ENCODE measurements at regions not wholly inside any gene's neighbourhood (a gene's known extent, or its start where the extent isn't known, plus 50 kb on each side); places are given as distances from the start of the nearest gene placed in this dataset.

- no peak for ATAC-seq (replicated peaks in 1 of 4)
- H3K36me3 Mint-ChIP-seq: no peaks in the 10 kb centered on the region
- CTCF ChIA-PET: no interaction called here
These were observed 67.0 kb upstream of the MSX1 start for GRCh38 chr4:4792466-4792865.

GRCh38 chr4:4791299-4792111 is 68.0 kb upstream of the MSX1 start:
- 87% methylated on average over 8 of the region's 14 CpGs for WGBS (ENCODE audit: insufficient coverage)
- POLR2A ChIA-PET: no interaction called here
- ATAC-seq (replicated peaks in 1 of 4): no peak

More at GRCh38 chr4:4792466-4792865, 67.0 kb upstream of the MSX1 start:
- 75% methylated on average over 2 of the region's 4 CpGs for WGBS (ENCODE audit: insufficient coverage)
- POLR2A ChIA-PET: no interaction called here
- Mint-ChIP-seq H3K4me3 (no peak overlapping the region), H3K9me3 (peaks cover 24 to 34% (median 30%) of the 10 kb centered on the region in 3 donors), H3K4me1 (no peaks in the 10 kb centered on the region), H3K27ac (no peak overlapping the region), H3K27me3 (peaks cover 5% of the 10 kb centered on the region in 2 donors)
- H3K4me1 ChIP-seq (ENCODE audit: control insufficient read depth in 1 of 2, extremely low read depth in 1 of 2, insufficient read depth in 2 of 2, low read length in 2 of 2): no peaks in the 10 kb centered on the region
- H3K27ac ChIP-seq (ENCODE audit: low read length): no peak overlapping the region
- no peak for DNase-seq
- H3K9me3 ChIP-seq: peaks cover 2% of the 10 kb centered on the region
- no peaks in the 10 kb centered on the region for H3K36me3 ChIP-seq (ENCODE audit: control insufficient read depth in 2 of 2, extremely low read depth in 1 of 2, insufficient read depth in 1 of 2, low read length in 1 of 2)
- peaks cover 0 to 14% of the 10 kb centered on the region in 2 experiments for H3K27me3 ChIP-seq (replicated peaks in 1 of 2; ENCODE audit: control insufficient read depth in 2 of 2, extremely low read depth in 1 of 2, insufficient read depth in 2 of 2, low read length in 1 of 2)
- no peak overlapping the region for H3K4me3 ChIP-seq (ENCODE audit: control insufficient read depth in 1 of 2, extremely low read depth in 1 of 2, low read length in 1 of 2)

GRCh38 chr4:4789462-4789861 is 70.0 kb upstream of the MSX1 start:
- Histone ChIP-seq H3K27ac (ENCODE audit: low read length) (no peak overlapping the region), H3K4me1 (ENCODE audit: control insufficient read depth in 1 of 2, extremely low read depth in 1 of 2, insufficient read depth in 2 of 2, low read length in 2 of 2) (no peaks in the 10 kb centered on the region), H3K9me3 (peaks cover 2% of the 10 kb centered on the region), H3K36me3 (ENCODE audit: control insufficient read depth in 2 of 2, extremely low read depth in 1 of 2, insufficient read depth in 1 of 2, low read length in 1 of 2) (no peaks in the 10 kb centered on the region), H3K4me3 (ENCODE audit: control insufficient read depth in 1 of 2, extremely low read depth in 1 of 2, low read length in 1 of 2) (no peak overlapping the region), H3K27me3 (replicated peaks in 1 of 2; ENCODE audit: control insufficient read depth in 2 of 2, extremely low read depth in 1 of 2, insufficient read depth in 2 of 2, low read length in 1 of 2) (peaks cover 0 to 11% of the 10 kb centered on the region in 2 experiments)
- DNase-seq: no peak
- ChIA-PET CTCF (no interaction called here), POLR2A (no interaction called here)
- no peak for ATAC-seq (replicated peaks in 1 of 4)
- H3K4me1 Mint-ChIP-seq: no peaks in the 10 kb centered on the region
- H3K27ac Mint-ChIP-seq: no peak overlapping the region
- no peaks in the 10 kb centered on the region for H3K36me3 Mint-ChIP-seq
- H3K9me3 Mint-ChIP-seq: peaks cover 19 to 34% (median 27%) of the 10 kb centered on the region in 3 donors
- no peak overlapping the region for H3K4me3 Mint-ChIP-seq
- 57% methylated on average over 1 of the region's 1 CpG for WGBS (ENCODE audit: insufficient coverage)
- no peaks in the 10 kb centered on the region for H3K27me3 Mint-ChIP-seq

More at GRCh38 chr4:4791299-4792111, 68.0 kb upstream of the MSX1 start:
- Mint-ChIP-seq H3K36me3 (no peaks in the 10 kb centered on the region), H3K27me3 (peaks cover 2 to 3% of the 10 kb centered on the region in 2 donors), H3K27ac (no peak overlapping the region), H3K9me3 (peaks cover 23 to 32% (median 29%) of the 10 kb centered on the region in 3 donors), H3K4me3 (no peak overlapping the region), H3K4me1 (no peaks in the 10 kb centered on the region)
- no peak for DNase-seq
- Histone ChIP-seq H3K27me3 (replicated peaks in 1 of 2; ENCODE audit: control insufficient read depth in 2 of 2, extremely low read depth in 1 of 2, insufficient read depth in 2 of 2, low read length in 1 of 2) (peaks cover 0 to 14% of the 10 kb centered on the region in 2 experiments), H3K4me3 (ENCODE audit: control insufficient read depth in 1 of 2, extremely low read depth in 1 of 2, low read length in 1 of 2) (no peak overlapping the region), H3K9me3 (peaks cover 2% of the 10 kb centered on the region), H3K4me1 (ENCODE audit: control insufficient read depth in 1 of 2, extremely low read depth in 1 of 2, insufficient read depth in 2 of 2, low read length in 2 of 2) (no peaks in the 10 kb centered on the region), H3K27ac (ENCODE audit: low read length) (no peak overlapping the region), H3K36me3 (ENCODE audit: control insufficient read depth in 2 of 2, extremely low read depth in 1 of 2, insufficient read depth in 1 of 2, low read length in 1 of 2) (no peaks in the 10 kb centered on the region)
- CTCF ChIA-PET: no interaction called here

GRCh38 chr4:4788573-4788972 is 70.9 kb upstream of the MSX1 start:
- Mint-ChIP-seq H3K27ac (no peak overlapping the region), H3K36me3 (no peaks in the 10 kb centered on the region), H3K27me3 (no peaks in the 10 kb centered on the region), H3K4me1 (no peaks in the 10 kb centered on the region), H3K4me3 (no peak overlapping the region), H3K9me3 (peaks cover 19 to 29% (median 25%) of the 10 kb centered on the region in 3 donors)
- Histone ChIP-seq H3K4me1 (ENCODE audit: control insufficient read depth in 1 of 2, extremely low read depth in 1 of 2, insufficient read depth in 2 of 2, low read length in 2 of 2) (no peaks in the 10 kb centered on the region), H3K9me3 (peaks cover 2% of the 10 kb centered on the region), H3K36me3 (ENCODE audit: control insufficient read depth in 2 of 2, extremely low read depth in 1 of 2, insufficient read depth in 1 of 2, low read length in 1 of 2) (no peaks in the 10 kb centered on the region), H3K27me3 (replicated peaks in 1 of 2; ENCODE audit: control insufficient read depth in 2 of 2, extremely low read depth in 1 of 2, insufficient read depth in 2 of 2, low read length in 1 of 2) (peaks cover 0 to 11% of the 10 kb centered on the region in 2 experiments), H3K27ac (ENCODE audit: low read length) (no peak overlapping the region), H3K4me3 (ENCODE audit: control insufficient read depth in 1 of 2, extremely low read depth in 1 of 2, low read length in 1 of 2) (no peak overlapping the region)
- CTCF ChIA-PET: no interaction called here
- POLR2A ChIA-PET: no interaction called here
- ATAC-seq (replicated peaks in 1 of 4) (no peak), DNase-seq (no peak)

- no peak overlapping the region for H3K4me3 Mint-ChIP-seq
- Histone ChIP-seq H3K27ac (ENCODE audit: low read length) (no peak overlapping the region), H3K4me3 (ENCODE audit: control insufficient read depth in 1 of 2, extremely low read depth in 1 of 2, low read length in 1 of 2) (no peak overlapping the region), H3K36me3 (ENCODE audit: control insufficient read depth in 2 of 2, extremely low read depth in 1 of 2, insufficient read depth in 1 of 2, low read length in 1 of 2) (no peaks in the 10 kb centered on the region), H3K27me3 (replicated peaks in 1 of 2; ENCODE audit: control insufficient read depth in 2 of 2, extremely low read depth in 1 of 2, insufficient read depth in 2 of 2, low read length in 1 of 2) (peaks cover 0 to 11% of the 10 kb centered on the region in 2 experiments), H3K4me1 (ENCODE audit: control insufficient read depth in 1 of 2, extremely low read depth in 1 of 2, insufficient read depth in 2 of 2, low read length in 2 of 2) (no peaks in the 10 kb centered on the region), H3K9me3 (peaks cover 2% of the 10 kb centered on the region)
- no peak overlapping the region for H3K27ac Mint-ChIP-seq
- DNase-seq (no peak), ATAC-seq (replicated peaks in 1 of 4) (no peak)
- no CpG with 5 or more reads among the region's 3 CpGs for WGBS (ENCODE audit: insufficient coverage)
- H3K27me3 Mint-ChIP-seq: no peaks in the 10 kb centered on the region
- H3K4me1 Mint-ChIP-seq: no peaks in the 10 kb centered on the region
- ChIA-PET CTCF (no interaction called here), POLR2A (no interaction called here)
- H3K36me3 Mint-ChIP-seq: no peaks in the 10 kb centered on the region
- H3K9me3 Mint-ChIP-seq: peaks cover 19 to 25% (median 19%) of the 10 kb centered on the region in 3 donors
These were observed 72.0 kb upstream of the MSX1 start for GRCh38 chr4:4787421-4787820.

GRCh38 chr4:4784379-4784778 is 75.1 kb upstream of the MSX1 start:
- Mint-ChIP-seq H3K27me3 (no peaks in the 10 kb centered on the region), H3K4me1 (no peaks in the 10 kb centered on the region), H3K9me3 (peaks cover 10 to 20% (median 11%) of the 10 kb centered on the region in 3 donors), H3K27ac (no peak overlapping the region), H3K4me3 (no peak overlapping the region), H3K36me3 (no peaks in the 10 kb centered on the region)
- POLR2A ChIA-PET: no interaction called here
- ATAC-seq (replicated peaks in 1 of 4) (no peak), DNase-seq (no peak)
- CTCF ChIA-PET: no interaction called here
- no peaks in the 10 kb centered on the region for H3K4me1 ChIP-seq (ENCODE audit: control insufficient read depth in 1 of 2, extremely low read depth in 1 of 2, insufficient read depth in 2 of 2, low read length in 2 of 2)
- H3K27ac ChIP-seq (ENCODE audit: low read length): no peak overlapping the region
- no peaks in the 10 kb centered on the region for H3K27me3 ChIP-seq (replicated peaks in 1 of 2; ENCODE audit: control insufficient read depth in 2 of 2, extremely low read depth in 1 of 2, insufficient read depth in 2 of 2, low read length in 1 of 2)
- WGBS (ENCODE audit: insufficient coverage): 91% methylated on average over 3 of the region's 5 CpGs
- H3K4me3 ChIP-seq (ENCODE audit: control insufficient read depth in 1 of 2, extremely low read depth in 1 of 2, low read length in 1 of 2): no peak overlapping the region
- H3K36me3 ChIP-seq (ENCODE audit: control insufficient read depth in 2 of 2, extremely low read depth in 1 of 2, insufficient read depth in 1 of 2, low read length in 1 of 2): no peaks in the 10 kb centered on the region
- no peaks in the 10 kb centered on the region for H3K9me3 ChIP-seq
